Mammary epithelial cell (primary cell): ENCODE measurements at regions not wholly inside any gene's neighbourhood (a gene's known extent, or its start where the extent isn't known, plus 50 kb on each side); places are given as distances from the start of the nearest gene placed in this dataset.

ENCODE experiments used
- CTCF ChIP-seq, 2 donors: IDR thresholded peaks in 1 of 2; conservative IDR thresholded peaks in 1 of 2; 2 replicates each; pipeline ENCODE4 v1.5.1; 2011 to 2012; ENCODE audit warnings: inconsistent platforms in 2 of 2, low read length in 2 of 2, mild to moderate bottlenecking in 2 of 2, control low read depth in 1 of 2, low read depth in 1 of 2; ENCODE audit not compliant: insufficient read depth in 1 of 2; ENCODE audit errors: extremely low read depth in 1 of 2
- EZH2 ChIP-seq: IDR thresholded peaks from 2 replicates; pipeline ENCODE4 v1.6.1; 2012; ENCODE audit warnings: low read length, inconsistent platforms, borderline replicate concordance

GRCh38 chrX:40184968-40185367, 87.2 kb upstream of the BCOR start:
- TF ChIP-seq EZH2 (no peak), CTCF (conservative IDR thresholded peaks at IDR 0.05 in 1 of 2, IDR thresholded peaks at IDR 0.05 in 1 of 2; ENCODE audit: extremely low read depth in 1 of 2, insufficient read depth in 1 of 2, low read depth in 1 of 2, low read length in 2 of 2) (no peak)
